Ascending aorta (tissue), 2 donors: ENCODE measurements at regions not wholly inside any gene's neighbourhood (a gene's known extent, or its start where the extent isn't known, plus 50 kb on each side); places are given as distances from the start of the nearest gene placed in this dataset.
A peak's percentile ranks its signal among the peaks of the same experiment; 100 is the strongest.

Source experiments
- DNase-seq, 2 donors: peaks; one replicate each; pipeline ENCODE4 v3.0.0-alpha.2; 2019; ENCODE audit warnings: low spot score in 2 of 2
- H3K27ac ChIP-seq, 2 donors: fragments of 200-600 bp; sonication (generic); one replicate each; pipeline ENCODE4 v1.5.1; 2016 to 2017; ENCODE audit warnings: mild to moderate bottlenecking in 1 of 2
- H3K27me3 ChIP-seq: fragments of 200-600 bp; sonication (generic); one replicate; pipeline ENCODE4 v1.5.1; 2017
- H3K36me3 ChIP-seq, 2 donors: fragments of 200-600 bp; sonication (generic); one replicate each; pipeline ENCODE4 v1.5.1; 2016
- H3K4me1 ChIP-seq, 2 donors: fragments of 200-600 bp; sonication (generic); one replicate each; pipeline ENCODE4 v1.5.1; 2016 to 2017; ENCODE audit warnings: mild to moderate bottlenecking in 1 of 2
- H3K4me3 ChIP-seq, 2 donors: fragments of 200-600 bp; sonication (generic); one replicate each; pipeline ENCODE4 v1.5.1; 2016 to 2017; ENCODE audit warnings: mild to moderate bottlenecking in 1 of 2
- H3K9me3 ChIP-seq, 2 donors: fragments of 200-600 bp; sonication (generic); one replicate each; pipeline ENCODE4 v1.5.1; 2016
- intact Hi-C: fragments of 100-400 bp; cut with DNase I; formaldehyde crosslinking; loops from one replicate; pipeline ENCODE4 v1.15.1; 2023
- TF ChIP-seq, protein P1 (sequence below), 3 experiments: fragments of 200-600 bp in 2 of 3; fragments of 450-650 bp in 1 of 3; sonication (generic) in 2 of 3; IDR thresholded peaks; one replicate each; pipeline ENCODE4 v1.5.1; 2016 to 2019; ENCODE audit warnings: antibody characterized with exemption in 3 of 3, mild to moderate bottlenecking in 1 of 3, moderate library complexity in 1 of 3

DNA sequence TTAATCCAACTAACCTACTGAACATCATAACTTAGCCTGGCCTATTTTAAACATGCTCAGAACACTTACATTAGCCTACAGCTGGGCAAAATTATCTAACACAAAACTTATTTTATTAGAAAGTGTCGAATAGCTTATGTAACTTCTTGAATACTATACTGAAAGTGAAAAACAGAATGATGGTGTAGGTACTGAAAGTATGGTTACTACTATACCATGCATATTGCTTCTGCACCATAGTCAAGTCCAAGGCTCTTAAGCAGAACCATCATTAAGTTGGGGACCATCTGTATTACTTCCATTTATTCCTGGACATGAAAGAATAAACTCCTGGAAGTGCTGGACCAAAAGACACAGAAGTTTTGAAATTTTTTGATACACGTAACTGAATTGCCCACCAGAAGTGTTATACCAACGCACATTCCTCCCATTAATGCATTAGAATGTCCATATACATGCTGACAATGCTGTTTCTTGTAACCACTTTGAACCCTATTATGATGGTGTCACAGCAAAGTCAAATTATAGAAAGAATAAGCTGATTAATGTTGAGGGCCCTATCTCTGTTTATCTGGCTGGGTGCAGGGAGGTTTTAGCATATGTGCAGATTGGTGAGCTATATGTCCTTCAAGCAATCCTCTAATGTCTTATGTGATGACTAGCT, 375.7 kb downstream of the ACTL7B start:
- peaks cover 3 to 17% of the 10 kb centered on the region in 2 donors for H3K4me1 ChIP-seq
- no peaks in the 10 kb centered on the region for H3K27me3 ChIP-seq
- H3K9me3 ChIP-seq, result no peaks in the 10 kb centered on the region
- intact Hi-C loops, result loop anchor here (2.0 to 10.0 kb wide), 5 partner anchors 35 to 989 kb away; partner anchors contain the start of gene CTNNAL1
- TF ChIP-seq, protein P1, sequence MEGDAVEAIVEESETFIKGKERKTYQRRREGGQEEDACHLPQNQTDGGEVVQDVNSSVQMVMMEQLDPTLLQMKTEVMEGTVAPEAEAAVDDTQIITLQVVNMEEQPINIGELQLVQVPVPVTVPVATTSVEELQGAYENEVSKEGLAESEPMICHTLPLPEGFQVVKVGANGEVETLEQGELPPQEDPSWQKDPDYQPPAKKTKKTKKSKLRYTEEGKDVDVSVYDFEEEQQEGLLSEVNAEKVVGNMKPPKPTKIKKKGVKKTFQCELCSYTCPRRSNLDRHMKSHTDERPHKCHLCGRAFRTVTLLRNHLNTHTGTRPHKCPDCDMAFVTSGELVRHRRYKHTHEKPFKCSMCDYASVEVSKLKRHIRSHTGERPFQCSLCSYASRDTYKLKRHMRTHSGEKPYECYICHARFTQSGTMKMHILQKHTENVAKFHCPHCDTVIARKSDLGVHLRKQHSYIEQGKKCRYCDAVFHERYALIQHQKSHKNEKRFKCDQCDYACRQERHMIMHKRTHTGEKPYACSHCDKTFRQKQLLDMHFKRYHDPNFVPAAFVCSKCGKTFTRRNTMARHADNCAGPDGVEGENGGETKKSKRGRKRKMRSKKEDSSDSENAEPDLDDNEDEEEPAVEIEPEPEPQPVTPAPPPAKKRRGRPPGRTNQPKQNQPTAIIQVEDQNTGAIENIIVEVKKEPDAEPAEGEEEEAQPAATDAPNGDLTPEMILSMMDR (IDR thresholded peaks at IDR 0.05), result no peak
- no peak overlapping the region for H3K27ac ChIP-seq
- H3K36me3 ChIP-seq, result no peaks in the 10 kb centered on the region
- no peak for DNase-seq
- no peak overlapping the region for H3K4me3 ChIP-seq

DNA sequence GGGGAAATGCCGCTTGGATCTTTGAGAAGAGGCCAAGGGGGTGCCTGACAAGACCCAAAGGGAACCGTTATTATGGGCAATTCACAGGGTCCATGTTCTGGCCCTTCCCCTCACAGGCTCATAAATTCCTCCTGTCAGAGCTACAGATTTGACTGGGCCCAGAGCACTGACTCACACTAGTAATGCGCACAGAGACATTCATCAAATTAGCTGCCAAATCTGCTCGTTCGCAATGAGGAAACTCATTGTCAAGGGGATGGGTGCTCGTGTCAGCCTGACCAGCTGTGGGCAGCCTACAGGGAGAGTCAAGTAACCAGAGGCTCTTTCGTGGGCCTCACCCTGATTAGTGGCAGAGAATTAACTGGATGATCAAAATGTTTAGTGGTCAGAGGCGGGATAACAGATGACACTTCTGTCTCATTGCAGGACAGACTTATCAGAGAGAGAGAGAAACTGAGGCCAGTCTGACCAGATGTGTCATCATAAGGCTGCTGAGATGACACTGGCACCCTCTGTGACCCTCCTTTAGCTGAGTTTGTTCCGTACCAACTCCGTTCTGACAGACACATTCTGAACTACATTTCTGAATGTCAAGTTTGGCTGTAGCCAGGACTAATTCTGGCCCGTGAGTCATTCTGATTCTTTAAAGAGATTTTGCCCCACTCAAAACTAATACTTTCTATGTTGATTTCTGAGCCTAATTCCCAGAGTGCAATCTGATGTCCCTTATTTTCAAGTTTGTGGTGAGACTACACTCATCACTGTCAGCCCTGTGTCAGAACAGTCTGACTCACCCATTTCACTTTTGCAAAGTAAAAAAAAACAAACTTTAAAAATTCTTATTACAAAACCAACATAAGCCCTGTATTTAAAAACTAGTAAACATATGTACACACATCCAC, 377.1 kb downstream of the ACTL7B start:
- DNase-seq, result peak; percentile 25 to 83
- TF ChIP-seq, protein P1 (IDR thresholded peaks at IDR 0.05), result no peak
- Histone ChIP-seq H3K9me3 (no peaks in the 10 kb centered on the region), H3K27ac (peak overlapping the region; percentile 88 to 91), H3K27me3 (no peaks in the 10 kb centered on the region), H3K4me3 (peak overlapping the region in 1 of 2 donors; percentile 38), H3K4me1 (peaks cover 3 to 17% of the 10 kb centered on the region in 2 donors), H3K36me3 (no peaks in the 10 kb centered on the region)
- intact Hi-C loops, result loop anchor here (1.0 to 10.0 kb wide), 6 partner anchors 34 to 988 kb away; partner anchors contain the start of gene CTNNAL1

DNA sequence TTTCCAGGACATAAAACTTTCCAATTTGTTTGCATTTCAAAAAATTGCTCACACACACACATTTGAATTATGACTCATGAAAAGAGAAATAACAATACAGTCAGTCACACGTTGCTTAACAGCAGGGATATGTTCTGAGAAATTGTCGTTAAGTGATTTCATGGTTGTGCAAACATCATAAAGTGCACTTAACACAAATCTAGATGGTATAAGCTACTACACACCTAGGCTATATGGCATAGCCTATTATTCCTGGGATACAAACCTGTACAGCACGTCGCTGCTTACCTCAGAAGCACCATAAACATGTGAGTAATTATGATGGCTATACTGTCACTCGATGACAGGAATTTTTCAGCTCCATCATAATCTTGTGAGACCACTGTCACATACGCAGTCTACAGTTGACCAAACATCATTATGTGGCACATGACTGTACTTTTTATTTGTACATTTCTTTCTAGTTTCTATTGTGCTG, 378.2 kb downstream of the ACTL7B start:
- Histone ChIP-seq H3K4me1 (peaks cover 3 to 20% of the 10 kb centered on the region in 2 donors), H3K4me3 (no peak overlapping the region), H3K9me3 (no peaks in the 10 kb centered on the region), H3K36me3 (no peaks in the 10 kb centered on the region), H3K27ac (peak overlapping the region; percentile 88 to 91), H3K27me3 (no peaks in the 10 kb centered on the region)
- no peak for DNase-seq
- TF ChIP-seq, protein P1 (IDR thresholded peaks at IDR 0.05), result no peak
- intact Hi-C loops, result loop anchor here (1.0 to 10.0 kb wide), 6 partner anchors 33 to 987 kb away; partner anchors contain the start of gene CTNNAL1

DNA sequence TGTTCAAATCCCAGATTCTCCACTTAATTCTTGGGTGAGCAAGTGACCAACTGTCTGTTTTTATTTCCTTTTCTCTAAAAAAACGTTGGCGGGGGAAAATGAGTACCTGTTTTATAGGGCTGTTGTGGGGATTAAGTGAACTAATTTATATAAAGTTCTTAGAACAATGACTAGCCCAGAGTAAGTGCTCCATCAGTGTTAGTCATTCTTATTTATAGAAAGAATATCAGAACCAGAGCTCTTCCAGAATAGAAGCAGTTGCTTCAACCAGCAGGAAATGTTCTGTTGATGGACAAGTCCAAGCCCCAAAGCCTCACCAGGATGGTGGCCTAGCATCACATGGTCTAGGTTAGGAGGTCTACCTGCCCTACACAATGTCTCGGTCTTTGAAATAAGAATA, 379.2 kb downstream of the ACTL7B start:
- Histone ChIP-seq H3K36me3 (no peaks in the 10 kb centered on the region), H3K9me3 (no peaks in the 10 kb centered on the region), H3K27ac (no peak overlapping the region), H3K27me3 (no peaks in the 10 kb centered on the region), H3K4me3 (no peak overlapping the region), H3K4me1 (peaks cover 3 to 20% of the 10 kb centered on the region in 2 donors)
- intact Hi-C loops, result loop anchor here (5.0 to 10.0 kb wide), 3 partner anchors 308 to 724 kb away; partner anchors contain the start of gene CTNNAL1
- TF ChIP-seq, protein P1 (IDR thresholded peaks at IDR 0.05), result no peak
- no peak for DNase-seq

DNA sequence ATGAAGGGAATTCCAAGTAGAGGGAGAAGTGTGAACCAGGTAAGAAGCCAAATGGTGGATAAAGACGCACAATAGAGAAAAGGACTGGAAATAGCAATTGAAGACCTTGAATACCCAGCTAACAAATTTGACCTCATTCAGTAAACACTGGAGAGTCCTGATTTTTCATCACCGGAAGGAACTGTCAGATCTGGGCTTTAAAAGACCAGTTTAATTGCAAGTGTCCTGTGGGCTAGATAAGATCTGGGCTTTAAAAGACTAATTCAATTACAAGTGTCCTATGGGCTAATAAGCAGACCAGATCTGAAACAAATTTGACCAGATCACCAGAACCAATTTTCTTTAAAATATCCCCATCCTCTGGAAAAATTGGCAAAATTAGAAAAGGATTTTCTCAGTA, 380.0 kb downstream of the ACTL7B start:
- no peak overlapping the region for H3K4me3 ChIP-seq
- TF ChIP-seq, protein P1 (IDR thresholded peaks at IDR 0.05), result no peak
- peaks cover 3 to 20% of the 10 kb centered on the region in 2 donors for H3K4me1 ChIP-seq
- intact Hi-C loops, result loop anchor here (5.0 to 10.0 kb wide), 3 partner anchors 309 to 724 kb away; partner anchors contain the start of gene CTNNAL1
- no peaks in the 10 kb centered on the region for H3K36me3 ChIP-seq
- no peaks in the 10 kb centered on the region for H3K9me3 ChIP-seq
- no peaks in the 10 kb centered on the region for H3K27me3 ChIP-seq
- no peak overlapping the region for H3K27ac ChIP-seq
- no peak for DNase-seq
